ENCODE measurements at regions not wholly inside any gene's neighbourhood (a gene's known extent, or its start where the extent isn't known, plus 50 kb on each side); places are given as distances from the start of the nearest gene placed in this dataset.

DNA sequence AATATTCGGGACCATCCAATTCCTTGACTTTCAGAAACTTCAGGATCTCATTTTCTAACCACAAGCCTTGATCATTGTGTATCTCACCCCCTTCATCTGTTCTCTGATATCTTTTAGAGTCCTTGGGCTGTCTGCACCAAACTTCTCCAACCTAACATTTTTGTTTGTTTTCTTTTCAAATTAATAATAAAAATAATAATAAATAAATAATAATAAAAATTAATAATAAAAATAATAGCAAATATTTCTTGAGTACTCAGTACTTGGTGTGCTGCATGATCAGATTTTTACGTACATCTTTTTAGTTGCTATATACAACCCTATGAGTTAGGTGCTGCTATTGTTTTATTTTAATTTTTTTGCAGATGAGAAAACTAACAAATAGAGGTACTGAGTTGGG is 70.2 kb upstream of the TPRG1 start:
- Histone ChIP-seq H3K4me3 (replicated peaks; ENCODE audit: low read depth, low read length) (no peak overlapping the region), H3K36me3 (ENCODE audit: control insufficient read depth, insufficient read depth, low read length) (no peaks in the 10 kb centered on the region), H3K27me3 (replicated peaks; ENCODE audit: control insufficient read depth, insufficient read depth, low read length) (no peaks in the 10 kb centered on the region)
- TF ChIP-seq, protein P1, sequence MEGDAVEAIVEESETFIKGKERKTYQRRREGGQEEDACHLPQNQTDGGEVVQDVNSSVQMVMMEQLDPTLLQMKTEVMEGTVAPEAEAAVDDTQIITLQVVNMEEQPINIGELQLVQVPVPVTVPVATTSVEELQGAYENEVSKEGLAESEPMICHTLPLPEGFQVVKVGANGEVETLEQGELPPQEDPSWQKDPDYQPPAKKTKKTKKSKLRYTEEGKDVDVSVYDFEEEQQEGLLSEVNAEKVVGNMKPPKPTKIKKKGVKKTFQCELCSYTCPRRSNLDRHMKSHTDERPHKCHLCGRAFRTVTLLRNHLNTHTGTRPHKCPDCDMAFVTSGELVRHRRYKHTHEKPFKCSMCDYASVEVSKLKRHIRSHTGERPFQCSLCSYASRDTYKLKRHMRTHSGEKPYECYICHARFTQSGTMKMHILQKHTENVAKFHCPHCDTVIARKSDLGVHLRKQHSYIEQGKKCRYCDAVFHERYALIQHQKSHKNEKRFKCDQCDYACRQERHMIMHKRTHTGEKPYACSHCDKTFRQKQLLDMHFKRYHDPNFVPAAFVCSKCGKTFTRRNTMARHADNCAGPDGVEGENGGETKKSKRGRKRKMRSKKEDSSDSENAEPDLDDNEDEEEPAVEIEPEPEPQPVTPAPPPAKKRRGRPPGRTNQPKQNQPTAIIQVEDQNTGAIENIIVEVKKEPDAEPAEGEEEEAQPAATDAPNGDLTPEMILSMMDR (IDR thresholded peaks at IDR 0.05; ENCODE audit: insufficient read depth, low read length, poor library complexity, severe bottlenecking), result no peak
- no peak for DNase-seq (ENCODE audit: extremely low read depth, insufficient read length)

DNA sequence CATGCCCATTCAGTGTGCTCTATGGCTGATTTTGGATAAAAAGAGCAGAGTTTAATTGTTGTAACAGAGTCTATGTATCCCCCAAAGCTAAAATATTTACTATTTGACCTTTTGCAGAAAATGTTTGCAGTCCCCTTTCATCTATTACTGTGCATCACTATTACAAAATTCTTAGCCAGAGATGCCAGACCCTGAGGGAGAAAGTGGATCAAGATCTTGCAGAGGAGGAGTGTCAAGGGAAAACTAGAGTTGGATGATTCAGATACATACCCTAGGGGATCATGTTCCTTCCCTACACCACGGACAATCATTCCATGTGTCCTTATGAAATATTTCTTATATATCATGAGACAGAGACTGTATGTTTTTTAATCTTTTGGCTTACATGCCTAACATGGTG is 68.6 kb upstream of the TPRG1 start:
- Histone ChIP-seq H3K36me3 (ENCODE audit: control insufficient read depth, insufficient read depth, low read length) (no peaks in the 10 kb centered on the region), H3K4me3 (replicated peaks; ENCODE audit: low read depth, low read length) (no peak overlapping the region), H3K27me3 (replicated peaks; ENCODE audit: control insufficient read depth, insufficient read depth, low read length) (no peaks in the 10 kb centered on the region)
- TF ChIP-seq, protein P1 (IDR thresholded peaks at IDR 0.05; ENCODE audit: insufficient read depth, low read length, poor library complexity, severe bottlenecking), result no peak
- DNase-seq (ENCODE audit: extremely low read depth, insufficient read length), result no peak

- H3K27me3 ChIP-seq (replicated peaks; ENCODE audit: control insufficient read depth, insufficient read depth, low read length), result no peaks in the 10 kb centered on the region
- H3K36me3 ChIP-seq (ENCODE audit: control insufficient read depth, insufficient read depth, low read length), result no peaks in the 10 kb centered on the region
- DNase-seq (ENCODE audit: extremely low read depth, insufficient read length), result no peak
- TF ChIP-seq, protein P1 (IDR thresholded peaks at IDR 0.05; ENCODE audit: insufficient read depth, low read length, poor library complexity, severe bottlenecking), result no peak
- no peak overlapping the region for H3K4me3 ChIP-seq (replicated peaks; ENCODE audit: low read depth, low read length)
Measured at GRCh38 chr3:189108067-189108466, 63.7 kb upstream of the TPRG1 start.

- no peak for DNase-seq (ENCODE audit: extremely low read depth, insufficient read length)
- Histone ChIP-seq H3K27me3 (replicated peaks; ENCODE audit: control insufficient read depth, insufficient read depth, low read length) (no peaks in the 10 kb centered on the region), H3K4me3 (replicated peaks; ENCODE audit: low read depth, low read length) (no peak overlapping the region), H3K36me3 (ENCODE audit: control insufficient read depth, insufficient read depth, low read length) (no peaks in the 10 kb centered on the region)
- TF ChIP-seq, protein P1 (IDR thresholded peaks at IDR 0.05; ENCODE audit: insufficient read depth, low read length, poor library complexity, severe bottlenecking), result no peak
Measured at GRCh38 chr3:189108735-189109134, 63.0 kb upstream of the TPRG1 start.

DNA sequence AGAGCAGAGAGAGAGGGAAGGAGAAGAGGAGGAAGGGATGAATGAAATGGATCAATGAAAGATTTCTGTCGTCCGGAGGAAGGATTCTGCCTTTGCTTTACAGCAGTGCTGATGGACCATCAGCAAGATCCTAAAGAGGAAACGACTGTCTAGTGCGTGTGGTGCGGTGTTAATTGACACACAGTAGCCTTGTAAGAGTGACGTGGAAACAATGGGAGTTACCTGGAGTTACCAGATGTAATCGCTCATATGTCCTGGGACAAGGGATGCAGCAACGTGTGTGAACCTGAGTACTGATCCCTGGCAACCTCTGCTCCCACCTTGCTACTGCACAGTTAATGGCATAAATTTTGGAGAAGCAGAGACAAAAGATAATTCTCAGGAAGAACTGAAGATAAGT is 62.6 kb upstream of the TPRG1 start:
- no peaks in the 10 kb centered on the region for H3K27me3 ChIP-seq (replicated peaks; ENCODE audit: control insufficient read depth, insufficient read depth, low read length)
- TF ChIP-seq, protein P1 (IDR thresholded peaks at IDR 0.05; ENCODE audit: insufficient read depth, low read length, poor library complexity, severe bottlenecking), result no peak
- no peak overlapping the region for H3K4me3 ChIP-seq (replicated peaks; ENCODE audit: low read depth, low read length)
- DNase-seq (ENCODE audit: extremely low read depth, insufficient read length), result no peak
- H3K36me3 ChIP-seq (ENCODE audit: control insufficient read depth, insufficient read depth, low read length), result no peaks in the 10 kb centered on the region

DNA sequence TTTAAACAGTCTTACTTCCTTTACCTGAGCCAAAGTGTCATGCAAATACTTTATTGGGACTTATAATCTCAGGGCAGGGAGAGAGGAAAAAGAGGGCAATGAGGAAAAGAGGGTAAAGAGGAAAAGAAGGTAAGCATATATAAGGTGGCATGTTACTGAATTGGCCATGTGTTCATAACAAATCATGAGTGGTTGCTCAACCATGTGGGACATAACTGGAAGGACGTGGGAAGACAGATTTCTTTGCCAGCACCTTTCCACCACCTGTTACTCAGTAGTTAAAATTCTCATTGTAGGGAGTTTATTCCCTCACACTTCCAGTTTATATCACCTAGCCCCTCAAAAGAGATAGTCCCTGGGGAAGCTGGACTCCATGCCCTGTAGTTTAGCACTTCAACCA is 54.7 kb upstream of the TPRG1 start:
- Histone ChIP-seq H3K36me3 (ENCODE audit: control insufficient read depth, insufficient read depth, low read length) (no peaks in the 10 kb centered on the region), H3K27me3 (replicated peaks; ENCODE audit: control insufficient read depth, insufficient read depth, low read length) (no peaks in the 10 kb centered on the region; the same call in 1 of the 2 replicates), H3K4me3 (replicated peaks; ENCODE audit: low read depth, low read length) (no peak overlapping the region)
- no peak for DNase-seq (ENCODE audit: extremely low read depth, insufficient read length)
- TF ChIP-seq, protein P1 (IDR thresholded peaks at IDR 0.05; ENCODE audit: insufficient read depth, low read length, poor library complexity, severe bottlenecking), result no peak
